ENCODE measurements at regions not wholly inside any gene's neighbourhood (a gene's known extent, or its start where the extent isn't known, plus 50 kb on each side); places are given as distances from the start of the nearest gene placed in this dataset.

- H3K27me3 ChIP-seq (replicated peaks in 1 of 2; ENCODE audit: control insufficient read depth in 2 of 2, insufficient read depth in 2 of 2, low read length in 1 of 2), result no peaks in the 10 kb centered on the region
- in situ Hi-C loops (cut with MboI), result no loop called here
- POLR2A ChIA-PET, result no interaction called here
- RAD21 ChIA-PET (ENCODE audit: unreplicated experiment), result no interaction called here
- no peaks in the 10 kb centered on the region; the same call in 2 of the 3 replicates for H3K9me3 ChIP-seq (replicated peaks; ENCODE audit: control insufficient read depth, insufficient read depth, low read length)
- no peak for ATAC-seq
- FAIRE-seq, result no peak
- SMC1A ChIA-PET (ENCODE audit: uncharacterized antibody, unreplicated experiment), result interaction anchor here (1.0 to 2.7 kb wide), 2 partner anchors 11 to 14 kb away, joined by 3 to 6 read pairs; no protein-coding TSS in a partner anchor
- DNase-seq (ENCODE audit: low read depth, low spot score), result no peak
- H4K20me1 ChIP-seq (ENCODE audit: control insufficient read depth, insufficient read depth), result no peaks in the 10 kb centered on the region
- BruUV-seq (replicated peaks), result no TSS peak
- no peak overlapping the region for H3K4me2 ChIP-seq (ENCODE audit: control insufficient read depth, insufficient read depth)
- CTCF ChIA-PET, result no interaction called here
- 48% methylated on average over 6 of the region's 6 CpGs for WGBS (ENCODE audit: insufficient coverage, insufficient replicate concordance, low lambda C conversion rate, missing lambda C conversion rate)
- intact Hi-C loops (cut with micrococcal nuclease; ENCODE audit: unreplicated experiment), result no loop called here
- H3K27ac ChIP-seq (ENCODE audit: control insufficient read depth, insufficient read depth), result no peak overlapping the region
- no peaks in the 10 kb centered on the region for H3K79me2 ChIP-seq (ENCODE audit: control insufficient read depth, insufficient read depth, low read length)
- H3K36me3 ChIP-seq (ENCODE audit: control insufficient read depth in 2 of 2, insufficient read depth in 2 of 2, low read length in 1 of 2), result no peaks in the 10 kb centered on the region
- H2AFZ ChIP-seq (ENCODE audit: control insufficient read depth, low read depth, low read length), result no peak overlapping the region
- no peaks in the 10 kb centered on the region for H3K4me1 ChIP-seq (ENCODE audit: control insufficient read depth, insufficient read depth, low read length)
- no peak overlapping the region for H3K9ac ChIP-seq (ENCODE audit: control insufficient read depth, insufficient read depth, low read length)
- no peak overlapping the region for H3K4me3 ChIP-seq
- TF ChIP-seq SKIL (IDR thresholded peaks at IDR 0.05; ENCODE audit: low read depth, poor library complexity, severe bottlenecking), result no peak
- no peak for TF ChIP-seq STAT1 (conservative IDR thresholded peaks at IDR 0.05)
- TF ChIP-seq RELA (IDR thresholded peaks at IDR 0.05; ENCODE audit: borderline replicate concordance, partially characterized antibody), result no peak
- no peak for TF ChIP-seq MXI1 (IDR thresholded peaks at IDR 0.05; ENCODE audit: low read depth, low read length)
- no peak for TF ChIP-seq IRF5 (IDR thresholded peaks at IDR 0.05; ENCODE audit: borderline replicate concordance)
- no peak for TF ChIP-seq MAX (IDR thresholded peaks at IDR 0.05; ENCODE audit: low read depth, low read length)
- TF ChIP-seq FOS (IDR thresholded peaks at IDR 0.05; ENCODE audit: borderline replicate concordance, extremely low read depth, insufficient read length), result no peak
- no peak for TF ChIP-seq KDM1A (IDR thresholded peaks at IDR 0.05; ENCODE audit: borderline replicate concordance)
- no peak for TF ChIP-seq EED (IDR thresholded peaks at IDR 0.05; ENCODE audit: low read depth)
- TF ChIP-seq CEBPZ (IDR thresholded peaks at IDR 0.05; ENCODE audit: low read depth, low read length), result no peak
- TF ChIP-seq EZH2 (IDR thresholded peaks at IDR 0.05; ENCODE audit: borderline replicate concordance, control insufficient read depth, low read depth, low read length), result no peak
- no peak for TF ChIP-seq YBX1 (IDR thresholded peaks at IDR 0.05)
- no peak for TF ChIP-seq FOXK2 (IDR thresholded peaks at IDR 0.05)
- TF ChIP-seq RAD51 (IDR thresholded peaks at IDR 0.05), result no peak
- TF ChIP-seq SREBF2 (IDR thresholded peaks at IDR 0.05; ENCODE audit: low read length), result no peak
- no peak for TF ChIP-seq ZNF384 (IDR thresholded peaks at IDR 0.05; ENCODE audit: borderline replicate concordance, low read depth, low read length)
- TF ChIP-seq ATF2 (IDR thresholded peaks at IDR 0.05; ENCODE audit: low read length), result no peak
Observed at GRCh38 chr4:63589796-63590195, 819.5 kb downstream of the TECRL start.

All from GM12878 (cell line).